ENCODE measurements at regions not wholly inside any gene's neighbourhood (a gene's known extent, or its start where the extent isn't known, plus 50 kb on each side); places are given as distances from the start of the nearest gene placed in this dataset.
"Not testable (repeated sequence)": the region's sequence is repeated elsewhere in the genome, so short reads cannot be mapped to it uniquely, and the experiment has no call there.

- Histone ChIP-seq H3K36me3 (no peaks in the 10 kb centered on the region), H3K4me3 (ENCODE audit: low read depth, low read length) (no peak overlapping the region), H3K27ac (no peak overlapping the region), H3K9me3 (ENCODE audit: severe bottlenecking) (no peaks in the 10 kb centered on the region), H3K27me3 (ENCODE audit: insufficient read depth, low read depth, severe bottlenecking) (no peaks in the 10 kb centered on the region)
- no peak for DNase-seq
- TF ChIP-seq, protein P1, sequence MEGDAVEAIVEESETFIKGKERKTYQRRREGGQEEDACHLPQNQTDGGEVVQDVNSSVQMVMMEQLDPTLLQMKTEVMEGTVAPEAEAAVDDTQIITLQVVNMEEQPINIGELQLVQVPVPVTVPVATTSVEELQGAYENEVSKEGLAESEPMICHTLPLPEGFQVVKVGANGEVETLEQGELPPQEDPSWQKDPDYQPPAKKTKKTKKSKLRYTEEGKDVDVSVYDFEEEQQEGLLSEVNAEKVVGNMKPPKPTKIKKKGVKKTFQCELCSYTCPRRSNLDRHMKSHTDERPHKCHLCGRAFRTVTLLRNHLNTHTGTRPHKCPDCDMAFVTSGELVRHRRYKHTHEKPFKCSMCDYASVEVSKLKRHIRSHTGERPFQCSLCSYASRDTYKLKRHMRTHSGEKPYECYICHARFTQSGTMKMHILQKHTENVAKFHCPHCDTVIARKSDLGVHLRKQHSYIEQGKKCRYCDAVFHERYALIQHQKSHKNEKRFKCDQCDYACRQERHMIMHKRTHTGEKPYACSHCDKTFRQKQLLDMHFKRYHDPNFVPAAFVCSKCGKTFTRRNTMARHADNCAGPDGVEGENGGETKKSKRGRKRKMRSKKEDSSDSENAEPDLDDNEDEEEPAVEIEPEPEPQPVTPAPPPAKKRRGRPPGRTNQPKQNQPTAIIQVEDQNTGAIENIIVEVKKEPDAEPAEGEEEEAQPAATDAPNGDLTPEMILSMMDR (IDR thresholded peaks at IDR 0.05; ENCODE audit: low read depth, low read length) = no peak
Observed at GRCh38 chr12:107515446-107515958, 170.1 kb upstream of the PWP1 start.

DNA sequence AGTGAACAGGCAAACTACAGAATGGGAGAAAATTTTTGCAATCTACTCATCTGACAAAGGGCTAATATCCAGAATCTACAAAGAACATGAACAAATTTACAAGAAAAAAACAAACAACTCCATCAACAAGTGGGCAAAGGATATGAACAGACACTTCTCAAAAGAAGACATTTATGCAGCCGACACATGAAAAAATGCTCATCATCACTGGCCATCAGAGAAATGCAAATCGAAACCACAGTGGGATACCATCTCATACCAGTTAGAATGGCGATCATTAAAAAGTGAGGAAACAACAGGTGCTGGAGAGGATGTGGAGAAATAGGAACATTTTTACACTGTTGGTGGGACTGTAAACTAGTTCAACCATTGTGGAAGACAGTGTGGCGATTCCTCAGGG is 167.8 kb upstream of the PWP1 start:
- not testable (repeated sequence) for H3K9me3 ChIP-seq (ENCODE audit: severe bottlenecking); H3K36me3 ChIP-seq; H3K4me3 ChIP-seq (ENCODE audit: low read depth, low read length); H3K27ac ChIP-seq; H3K27me3 ChIP-seq (ENCODE audit: insufficient read depth, low read depth, severe bottlenecking); DNase-seq

DNA sequence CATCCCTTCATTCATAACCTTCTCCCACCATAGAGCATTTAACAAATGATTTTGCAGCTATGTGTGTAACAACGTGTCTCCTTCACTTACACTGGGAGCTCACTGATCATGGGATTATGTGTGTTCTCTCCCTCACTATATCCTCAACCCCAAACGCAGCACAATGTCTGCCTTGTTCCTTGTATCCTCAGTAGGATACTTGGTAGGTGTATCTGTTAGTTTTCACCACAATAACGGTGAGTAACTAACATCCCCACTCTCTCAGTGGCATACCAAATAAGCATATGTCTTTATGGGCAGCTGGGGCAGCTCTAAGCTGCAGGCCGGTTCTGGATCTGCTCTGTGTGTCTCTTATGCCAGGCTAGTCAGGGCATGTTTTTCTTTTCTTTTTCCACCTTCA is 166.7 kb upstream of the PWP1 start:
- TF ChIP-seq, protein P1 (IDR thresholded peaks at IDR 0.05; ENCODE audit: low read depth, low read length) = no peak
- no peak overlapping the region for H3K4me3 ChIP-seq (ENCODE audit: low read depth, low read length)
- no peaks in the 10 kb centered on the region for H3K36me3 ChIP-seq
- H3K9me3 ChIP-seq (ENCODE audit: severe bottlenecking) = no peaks in the 10 kb centered on the region
- no peaks in the 10 kb centered on the region for H3K27me3 ChIP-seq (ENCODE audit: insufficient read depth, low read depth, severe bottlenecking)
- no peak for DNase-seq
- H3K27ac ChIP-seq = no peak overlapping the region

DNA sequence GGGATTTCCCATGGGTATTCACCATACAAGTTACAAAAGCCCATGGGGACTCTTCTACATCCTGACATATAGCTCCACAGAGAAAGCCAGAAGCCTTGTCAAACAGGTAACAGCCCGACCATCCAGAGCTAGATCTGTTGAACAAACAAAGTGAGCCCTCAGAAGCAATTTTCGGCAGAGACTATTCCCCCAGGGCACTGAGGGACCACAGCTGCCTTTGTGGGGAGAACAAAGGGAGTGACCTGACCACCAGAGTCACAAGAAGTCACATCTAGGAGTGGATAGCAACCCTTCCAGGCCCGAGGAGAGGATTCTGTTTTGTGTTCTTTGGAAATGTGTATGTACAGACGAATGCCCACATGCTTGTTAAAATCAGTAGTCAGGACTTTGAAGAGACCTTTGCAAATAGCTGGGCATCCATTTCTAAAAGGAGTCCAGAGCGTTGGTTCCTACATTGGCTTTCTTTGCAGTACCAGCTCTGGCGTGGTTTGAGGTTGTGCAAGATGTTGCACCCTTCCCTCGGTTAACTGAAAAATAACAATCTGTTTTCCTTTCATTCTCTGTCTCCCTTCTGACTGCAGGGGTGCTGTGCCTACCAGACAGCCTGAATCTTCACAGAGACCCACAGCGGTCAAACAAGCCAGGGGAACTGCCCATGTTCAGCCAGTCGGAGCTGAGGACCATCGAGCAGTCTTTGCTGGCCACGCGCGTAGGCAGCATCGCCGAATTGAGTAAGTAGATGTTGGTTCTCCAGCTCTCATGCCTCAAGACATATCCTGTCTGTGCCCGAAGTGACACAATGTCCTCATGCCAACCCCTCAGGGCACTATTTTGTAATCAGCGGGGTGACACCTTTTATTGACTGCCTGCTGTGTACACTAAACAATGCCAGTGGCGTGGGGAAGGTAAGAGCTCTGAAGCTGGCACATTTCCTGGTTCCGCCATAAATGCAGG is 165.4 kb upstream of the PWP1 start:
- Histone ChIP-seq H3K27me3 (ENCODE audit: insufficient read depth, low read depth, severe bottlenecking) (no peaks in the 10 kb centered on the region), H3K9me3 (ENCODE audit: severe bottlenecking) (no peaks in the 10 kb centered on the region), H3K4me3 (ENCODE audit: low read depth, low read length) (no peak overlapping the region), H3K27ac (no peak overlapping the region), H3K36me3 (no peaks in the 10 kb centered on the region)
- TF ChIP-seq, protein P1 (IDR thresholded peaks at IDR 0.05; ENCODE audit: low read depth, low read length) = no peak
- no peak for DNase-seq

- TF ChIP-seq, protein P1 (IDR thresholded peaks at IDR 0.05; ENCODE audit: low read depth, low read length) = no peak
- Histone ChIP-seq H3K4me3 (ENCODE audit: low read depth, low read length) (no peak overlapping the region), H3K36me3 (no peaks in the 10 kb centered on the region), H3K27me3 (ENCODE audit: insufficient read depth, low read depth, severe bottlenecking) (no peaks in the 10 kb centered on the region), H3K27ac (no peak overlapping the region), H3K9me3 (ENCODE audit: severe bottlenecking) (no peaks in the 10 kb centered on the region)
- no peak for DNase-seq
Observed at GRCh38 chr12:107521826-107522355, 163.7 kb upstream of the PWP1 start.

DNA sequence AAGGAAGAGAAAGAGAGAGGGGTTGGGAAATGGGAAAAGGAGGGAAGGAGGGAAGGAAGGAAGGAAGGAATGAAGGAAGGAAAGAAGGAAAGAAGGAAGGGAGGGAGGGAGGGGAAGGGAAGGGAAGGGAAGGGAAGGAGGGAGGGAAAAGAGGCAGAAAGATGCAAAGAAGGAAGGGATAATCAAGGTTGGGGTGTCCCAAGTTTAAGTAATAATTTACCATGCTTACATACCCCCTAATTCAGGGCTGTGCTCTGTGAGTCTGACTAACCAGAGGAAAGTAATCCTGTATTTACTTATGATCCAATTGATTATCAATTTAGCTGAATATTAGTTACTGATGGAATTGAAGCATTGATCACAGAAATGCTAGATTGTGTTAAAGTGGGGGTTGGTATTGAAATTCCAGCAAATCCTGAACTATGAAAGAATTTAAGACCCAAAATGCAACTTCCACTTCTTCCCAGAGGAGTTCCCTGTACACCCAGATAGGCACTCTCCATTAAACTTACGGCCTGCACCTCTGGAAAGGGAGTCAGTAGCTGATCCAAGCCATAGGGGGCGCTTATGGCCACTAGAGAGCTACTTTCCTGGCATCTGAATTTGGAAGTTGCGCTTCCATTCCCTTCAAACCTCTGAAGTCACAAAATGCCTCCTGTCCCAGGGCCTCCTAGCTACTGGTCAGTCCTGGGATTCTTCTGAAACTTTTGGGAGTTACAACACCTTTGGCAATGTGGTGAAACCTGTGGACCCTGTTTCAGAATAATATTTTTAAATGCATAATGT is 162.7 kb upstream of the PWP1 start:
- Histone ChIP-seq H3K27me3 (ENCODE audit: insufficient read depth, low read depth, severe bottlenecking) (no peaks in the 10 kb centered on the region), H3K27ac (no peak overlapping the region), H3K9me3 (ENCODE audit: severe bottlenecking) (no peaks in the 10 kb centered on the region), H3K4me3 (ENCODE audit: low read depth, low read length) (no peak overlapping the region), H3K36me3 (no peaks in the 10 kb centered on the region)
- peak; percentile 20 for DNase-seq
- TF ChIP-seq, protein P1 (IDR thresholded peaks at IDR 0.05; ENCODE audit: low read depth, low read length) = peak; percentile 69

All from WERI-Rb-1 (cell line).